ENCODE measurements at regions not wholly inside any gene's neighbourhood (a gene's known extent, or its start where the extent isn't known, plus 50 kb on each side); places are given as distances from the start of the nearest gene placed in this dataset.

DNA sequence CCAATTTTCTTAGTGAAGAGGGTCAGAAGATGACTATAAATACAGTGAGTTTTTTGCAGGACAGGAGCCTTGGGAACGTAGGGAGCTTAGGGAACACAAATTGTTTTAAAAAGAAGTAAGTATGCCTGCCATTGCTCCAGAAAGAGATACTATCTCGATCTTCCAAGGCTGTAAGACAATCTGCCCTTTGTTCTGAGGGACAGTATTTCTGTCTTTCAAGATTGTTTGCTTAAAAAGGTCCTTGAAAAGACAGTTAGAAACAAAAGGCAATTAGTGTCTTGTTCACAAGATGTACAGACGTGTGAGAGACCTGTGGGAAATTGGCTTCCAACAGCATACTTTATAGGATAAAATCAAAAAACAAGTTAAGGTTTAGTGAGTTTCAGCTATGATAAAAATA is 321.2 kb upstream of the FAR2 start:
- no peak for DNase-seq (ENCODE audit: low read depth)
- TF ChIP-seq, protein P1, sequence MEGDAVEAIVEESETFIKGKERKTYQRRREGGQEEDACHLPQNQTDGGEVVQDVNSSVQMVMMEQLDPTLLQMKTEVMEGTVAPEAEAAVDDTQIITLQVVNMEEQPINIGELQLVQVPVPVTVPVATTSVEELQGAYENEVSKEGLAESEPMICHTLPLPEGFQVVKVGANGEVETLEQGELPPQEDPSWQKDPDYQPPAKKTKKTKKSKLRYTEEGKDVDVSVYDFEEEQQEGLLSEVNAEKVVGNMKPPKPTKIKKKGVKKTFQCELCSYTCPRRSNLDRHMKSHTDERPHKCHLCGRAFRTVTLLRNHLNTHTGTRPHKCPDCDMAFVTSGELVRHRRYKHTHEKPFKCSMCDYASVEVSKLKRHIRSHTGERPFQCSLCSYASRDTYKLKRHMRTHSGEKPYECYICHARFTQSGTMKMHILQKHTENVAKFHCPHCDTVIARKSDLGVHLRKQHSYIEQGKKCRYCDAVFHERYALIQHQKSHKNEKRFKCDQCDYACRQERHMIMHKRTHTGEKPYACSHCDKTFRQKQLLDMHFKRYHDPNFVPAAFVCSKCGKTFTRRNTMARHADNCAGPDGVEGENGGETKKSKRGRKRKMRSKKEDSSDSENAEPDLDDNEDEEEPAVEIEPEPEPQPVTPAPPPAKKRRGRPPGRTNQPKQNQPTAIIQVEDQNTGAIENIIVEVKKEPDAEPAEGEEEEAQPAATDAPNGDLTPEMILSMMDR (IDR thresholded peaks at IDR 0.05; ENCODE audit: low read depth, low read length, missing control alignments), result no peak
- no peak overlapping the region for H3K4me3 ChIP-seq (ENCODE audit: low read depth, low read length)

DNA sequence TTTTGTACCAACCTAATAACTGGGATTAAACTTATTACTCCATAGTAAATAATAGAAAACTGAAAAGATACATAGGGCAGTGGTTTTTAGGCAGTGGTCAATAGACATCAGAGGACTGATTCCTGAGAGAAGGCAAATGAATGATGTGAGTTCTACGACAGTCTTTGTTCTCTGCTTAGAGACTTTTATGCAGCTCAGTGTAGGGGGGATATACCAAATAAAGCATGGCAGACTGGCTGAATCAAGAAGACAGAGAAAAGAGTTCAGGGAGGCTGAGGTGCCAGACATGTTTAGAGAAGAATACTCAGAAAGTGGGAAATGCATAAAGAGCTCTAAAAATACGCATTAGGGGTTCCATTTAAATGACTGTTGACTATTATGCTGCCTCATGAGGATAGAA is 320.8 kb upstream of the FAR2 start:
- TF ChIP-seq, protein P1 (IDR thresholded peaks at IDR 0.05; ENCODE audit: low read depth, low read length, missing control alignments), result no peak
- H3K4me3 ChIP-seq (ENCODE audit: low read depth, low read length), result no peak overlapping the region
- no peak for DNase-seq (ENCODE audit: low read depth)

DNA sequence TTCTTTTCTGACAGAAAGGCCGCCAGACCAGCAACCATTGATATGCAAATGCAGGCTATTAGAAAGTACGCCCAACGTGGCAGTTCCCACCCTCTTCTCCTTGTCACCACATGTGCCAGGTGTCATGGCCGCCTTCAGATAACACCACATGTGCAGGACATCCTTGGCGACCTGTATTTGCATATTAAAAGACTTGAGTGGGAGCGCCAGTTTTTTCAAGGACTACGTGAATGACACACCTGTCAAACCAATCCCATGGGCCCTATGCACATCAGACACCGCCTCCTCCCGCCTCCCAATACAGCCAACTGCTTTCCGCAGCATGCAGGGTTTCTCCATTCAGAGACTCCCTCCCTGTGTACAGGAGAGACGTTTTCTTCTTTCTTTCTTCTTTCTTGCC is 318.6 kb upstream of the FAR2 start:
- no peak for DNase-seq (ENCODE audit: low read depth)
- TF ChIP-seq, protein P1 (IDR thresholded peaks at IDR 0.05; ENCODE audit: low read depth, low read length, missing control alignments), result no peak
- no peak overlapping the region for H3K4me3 ChIP-seq (ENCODE audit: low read depth, low read length)

DNA sequence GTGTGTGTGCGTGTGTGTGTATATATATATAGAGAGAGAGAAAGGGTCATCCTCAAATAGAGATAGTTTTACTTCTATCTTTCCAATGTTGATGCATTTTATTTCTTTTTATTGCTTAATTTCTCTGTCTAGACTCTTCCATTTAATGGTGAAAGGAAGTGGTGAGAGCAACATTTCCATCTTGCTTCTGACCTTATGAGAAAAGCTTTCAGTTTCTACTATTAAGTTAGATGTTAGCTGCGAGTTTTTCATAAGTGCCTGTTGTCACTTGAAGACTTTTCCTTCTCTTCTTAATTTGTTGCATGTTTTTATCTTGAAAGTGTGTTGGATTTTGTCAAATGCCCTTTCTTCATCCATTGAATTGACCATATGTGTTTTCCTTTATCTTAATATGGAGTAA is 304.4 kb upstream of the FAR2 start:
- no peak for DNase-seq (ENCODE audit: low read depth)
- no peak overlapping the region for H3K4me3 ChIP-seq (ENCODE audit: low read depth, low read length)
- TF ChIP-seq, protein P1 (IDR thresholded peaks at IDR 0.05; ENCODE audit: low read depth, low read length, missing control alignments), result no peak

DNA sequence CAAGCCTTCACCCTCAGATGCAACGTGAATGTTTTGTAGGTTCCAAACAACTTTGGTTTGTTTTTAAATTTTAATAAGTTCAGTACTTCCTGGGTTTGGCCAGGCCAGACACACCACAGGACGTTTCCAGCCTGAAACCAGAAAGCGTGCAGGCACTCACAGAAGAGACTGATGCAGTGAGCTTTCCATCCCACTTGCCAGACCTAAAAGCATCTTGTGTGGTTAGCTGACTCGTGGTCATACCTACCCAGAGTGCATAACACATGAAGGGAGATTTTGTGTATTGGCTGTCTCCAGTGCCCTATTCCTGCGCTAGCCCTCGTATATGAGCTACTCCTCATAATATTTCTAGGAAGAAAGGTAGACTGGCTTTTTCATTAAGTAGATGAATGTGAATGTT is 297.3 kb upstream of the FAR2 start:
- H3K4me3 ChIP-seq (ENCODE audit: low read depth, low read length), result no peak overlapping the region
- TF ChIP-seq, protein P1 (IDR thresholded peaks at IDR 0.05; ENCODE audit: low read depth, low read length, missing control alignments), result no peak
- no peak for DNase-seq (ENCODE audit: low read depth)

DNA sequence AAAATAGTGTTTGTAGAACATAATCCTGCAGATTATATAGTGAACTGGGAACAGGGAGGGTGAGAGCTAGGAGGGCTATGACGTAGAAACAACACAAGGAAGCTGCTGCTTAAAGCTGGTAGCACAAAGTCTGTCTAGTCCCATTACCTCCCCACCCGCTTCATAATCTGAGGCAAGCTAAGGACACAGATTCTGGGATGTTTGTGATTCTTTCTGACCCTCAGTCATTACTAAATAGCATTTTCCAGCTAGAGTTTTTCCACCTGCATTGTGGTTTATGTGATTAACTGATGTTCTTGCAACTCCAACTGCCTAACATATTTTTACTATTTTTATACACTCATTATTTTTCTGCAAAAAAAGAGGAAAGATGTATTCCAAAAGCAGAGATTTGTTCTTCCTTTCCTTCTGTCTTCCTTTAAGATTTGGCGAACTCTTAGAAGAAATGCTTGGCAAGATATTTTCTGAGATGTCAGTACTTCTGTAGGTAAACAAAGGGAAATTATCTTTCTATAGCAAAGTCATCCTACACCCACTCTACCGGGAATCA is 293.2 kb upstream of the FAR2 start:
- TF ChIP-seq, protein P1 (IDR thresholded peaks at IDR 0.05; ENCODE audit: low read depth, low read length, missing control alignments), result no peak
- H3K4me3 ChIP-seq (ENCODE audit: low read depth, low read length), result no peak overlapping the region
- DNase-seq (ENCODE audit: low read depth), result no peak

DNA sequence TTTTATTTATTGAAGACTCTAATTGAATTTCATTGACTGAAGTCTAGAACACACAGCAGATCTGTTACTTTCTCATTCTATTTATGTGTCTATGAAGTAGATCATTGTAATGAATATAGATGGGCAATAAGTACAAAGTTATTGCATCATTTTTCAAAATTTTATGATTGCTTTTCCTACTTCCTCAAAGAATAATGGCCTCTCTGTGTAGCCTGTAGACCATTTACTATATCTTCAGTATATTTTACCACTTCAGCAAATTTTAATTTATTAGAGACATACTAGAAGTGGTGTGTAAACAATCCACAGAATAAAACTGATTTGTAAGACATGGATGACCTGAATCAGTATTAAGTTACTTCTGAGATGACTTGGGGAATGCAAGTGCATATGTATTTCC is 291.7 kb upstream of the FAR2 start:
- TF ChIP-seq, protein P1 (IDR thresholded peaks at IDR 0.05; ENCODE audit: low read depth, low read length, missing control alignments), result no peak
- H3K4me3 ChIP-seq (ENCODE audit: low read depth, low read length), result no peak overlapping the region
- no peak for DNase-seq (ENCODE audit: low read depth)

Measured in GM12864 (cell line).